ENCODE measurements at regions not wholly inside any gene's neighbourhood (a gene's known extent, or its start where the extent isn't known, plus 50 kb on each side); places are given as distances from the start of the nearest gene placed in this dataset.

DNA sequence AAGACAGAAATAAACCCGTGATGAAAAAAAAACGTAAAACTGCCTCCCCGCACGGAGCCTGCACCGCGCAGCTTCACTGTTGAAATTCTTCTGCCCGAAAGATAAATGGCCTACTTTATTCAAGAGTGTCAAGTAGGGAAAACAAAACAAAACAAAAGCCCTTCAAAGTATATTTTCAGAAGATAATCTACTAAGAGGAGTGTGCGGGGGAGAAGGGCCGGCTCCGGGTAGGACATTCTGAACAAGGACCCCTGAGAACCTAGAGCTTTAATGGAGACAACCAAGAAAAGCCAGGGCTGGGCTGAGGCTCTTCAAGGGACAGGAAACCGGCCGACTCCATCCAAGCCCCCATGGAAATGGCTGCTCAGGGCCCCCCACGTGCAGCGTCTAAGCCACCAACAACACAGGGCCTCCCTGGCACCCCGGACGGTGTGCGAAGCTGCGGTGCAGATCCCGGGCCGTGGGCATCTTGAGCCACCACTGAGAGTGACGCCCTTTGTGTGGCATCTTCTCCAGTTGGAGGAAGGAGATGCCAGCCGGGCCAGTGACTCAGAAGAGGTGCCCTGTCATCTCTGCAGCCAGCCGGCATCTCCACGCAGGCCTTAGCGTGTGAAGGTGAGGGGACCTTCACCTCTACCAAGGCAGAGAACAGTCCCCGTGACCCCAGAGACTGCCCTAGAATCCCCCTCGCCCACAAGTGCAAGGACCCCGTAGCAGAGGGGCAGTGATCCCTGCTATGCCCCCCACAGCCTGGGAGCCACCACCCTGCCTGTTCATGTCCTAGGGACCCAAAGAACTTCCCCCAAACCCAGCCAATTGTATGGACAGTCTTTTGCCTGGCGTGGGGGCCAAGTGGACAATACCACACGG, 250.8 kb downstream of the C16orf95 start:
- Histone ChIP-seq H3K9me3 (ENCODE audit: control insufficient read depth, low read length) (no peaks in the 10 kb centered on the region), H3K4me3 (ENCODE audit: extremely low read depth, insufficient read depth, low read length, poor library complexity, severe bottlenecking) (no peak overlapping the region), H3K4me1 (ENCODE audit: control insufficient read depth, insufficient read depth, low read length, poor library complexity, severe bottlenecking) (peaks cover 22% of the 10 kb centered on the region), H3K27ac (ENCODE audit: low read depth, low read length, severe bottlenecking) (no peak overlapping the region), H3K36me3 (ENCODE audit: control insufficient read depth, insufficient read depth, low read length) (no peaks in the 10 kb centered on the region)
- WGBS, 2 experiments (ENCODE audit: insufficient coverage in 2 of 2): 91 to 93% methylated on average over 21 to 24 of the region's 30 CpGs

DNA sequence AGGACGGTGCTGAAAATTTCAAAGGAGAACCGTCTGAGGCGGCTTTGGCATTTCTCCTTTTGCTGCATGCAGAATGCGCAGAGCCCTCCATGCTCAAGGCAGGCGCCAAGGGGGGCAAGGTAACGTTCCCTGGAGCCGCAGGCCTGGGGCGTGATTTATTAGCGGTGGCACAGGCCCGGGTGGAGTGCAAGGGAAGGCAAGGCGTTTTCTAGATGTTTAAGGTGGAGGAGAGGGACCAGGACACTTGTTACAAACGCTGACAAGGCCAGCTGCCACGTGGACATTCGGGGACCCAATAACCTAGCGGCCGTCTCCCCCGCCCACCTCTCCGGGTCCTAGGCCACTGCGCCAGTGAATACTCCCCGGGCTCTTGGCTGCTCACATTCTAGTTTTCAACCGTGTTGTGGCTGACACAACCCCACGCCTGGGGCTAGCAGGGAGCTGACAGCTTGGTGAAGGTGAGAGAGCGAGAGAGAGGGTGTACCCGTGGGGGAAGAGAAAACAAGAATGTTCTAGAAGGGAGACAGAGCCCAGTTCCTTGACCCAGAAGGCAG, 250.1 kb downstream of the C16orf95 start:
- H3K4me1 ChIP-seq (ENCODE audit: control insufficient read depth, insufficient read depth, low read length, poor library complexity, severe bottlenecking): peaks cover 22% of the 10 kb centered on the region
- H3K27ac ChIP-seq (ENCODE audit: low read depth, low read length, severe bottlenecking): no peak overlapping the region
- no peak overlapping the region for H3K4me3 ChIP-seq (ENCODE audit: extremely low read depth, insufficient read depth, low read length, poor library complexity, severe bottlenecking)
- WGBS, 2 experiments (ENCODE audit: insufficient coverage in 2 of 2): 92 to 96% methylated on average over 22 to 24 of the region's 24 CpGs
- H3K36me3 ChIP-seq (ENCODE audit: control insufficient read depth, insufficient read depth, low read length): no peaks in the 10 kb centered on the region
- H3K9me3 ChIP-seq (ENCODE audit: control insufficient read depth, low read length): no peaks in the 10 kb centered on the region

DNA sequence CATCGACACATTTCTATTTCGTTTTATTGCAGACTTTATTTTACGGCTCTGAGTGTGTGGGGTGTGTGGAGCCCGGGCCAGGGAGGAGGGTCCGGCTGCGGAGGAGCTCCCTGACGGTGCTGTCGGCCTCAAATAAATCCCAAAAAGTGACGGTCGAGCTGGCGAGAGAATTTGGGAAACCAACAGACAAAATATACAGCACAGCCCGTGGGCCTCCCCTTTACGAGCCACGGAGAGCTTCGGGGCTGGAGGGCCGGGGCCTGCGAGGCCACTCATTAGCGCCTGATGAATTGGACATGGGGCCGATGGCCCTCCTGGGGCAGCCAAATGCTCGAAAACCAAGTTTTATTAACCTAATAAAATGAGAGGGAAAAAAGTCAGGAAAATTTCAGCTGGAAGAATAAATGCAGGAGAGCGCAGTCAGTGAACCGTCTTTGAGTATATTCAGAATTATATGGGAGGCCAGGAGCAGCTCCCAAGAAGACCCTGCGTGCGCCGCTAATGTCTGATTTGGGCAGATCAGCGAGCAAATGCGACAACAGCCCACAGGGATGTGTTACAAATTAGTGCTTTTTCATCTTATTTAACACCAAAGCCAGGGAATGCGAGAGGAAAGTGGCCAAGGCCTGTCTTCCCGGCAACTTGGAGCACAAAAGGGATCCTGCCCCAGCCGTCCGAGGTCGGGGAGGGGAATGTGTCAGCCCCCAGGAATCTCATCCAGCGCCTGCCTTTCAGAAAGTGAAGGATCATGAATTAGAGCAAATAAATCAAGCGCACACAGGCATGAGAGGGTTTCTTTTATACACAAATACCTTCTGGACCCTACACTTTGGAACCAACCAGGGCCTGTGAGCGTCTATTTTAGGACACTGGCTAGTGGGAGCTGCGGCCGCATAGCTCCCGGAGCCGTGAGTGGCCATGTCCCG, 249.1 kb downstream of the C16orf95 start:
- no peaks in the 10 kb centered on the region for H3K9me3 ChIP-seq (ENCODE audit: control insufficient read depth, low read length)
- H3K4me3 ChIP-seq (ENCODE audit: extremely low read depth, insufficient read depth, low read length, poor library complexity, severe bottlenecking): no peak overlapping the region
- WGBS, 2 experiments (ENCODE audit: insufficient coverage in 2 of 2): 84 to 88% methylated on average over 29 to 30 of the region's 40 CpGs
- H3K36me3 ChIP-seq (ENCODE audit: control insufficient read depth, insufficient read depth, low read length): no peaks in the 10 kb centered on the region
- H3K27ac ChIP-seq (ENCODE audit: low read depth, low read length, severe bottlenecking): no peak overlapping the region
- peaks cover 22% of the 10 kb centered on the region for H3K4me1 ChIP-seq (ENCODE audit: control insufficient read depth, insufficient read depth, low read length, poor library complexity, severe bottlenecking)

DNA sequence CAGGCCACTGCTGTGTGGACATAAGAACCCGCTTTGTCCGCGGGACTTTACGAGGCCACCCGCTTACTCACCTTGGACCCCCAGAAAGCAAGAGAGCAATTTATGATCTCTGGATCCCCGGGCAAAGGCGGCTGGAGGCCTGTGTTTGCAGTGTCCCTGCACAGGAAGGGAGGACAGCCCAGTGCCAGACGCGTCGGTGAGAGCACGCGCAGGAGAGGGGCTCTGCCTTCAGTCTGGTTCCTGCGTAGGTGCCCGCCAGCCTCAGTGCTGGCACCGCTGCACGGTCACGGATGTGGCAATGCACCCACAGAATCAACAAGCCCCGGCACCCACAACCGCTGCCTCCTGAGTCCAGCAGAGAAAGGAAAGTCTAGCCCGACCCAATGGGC, 248.4 kb downstream of the C16orf95 start:
- 92 to 99% methylated on average over 20 of the region's 20 CpGs for WGBS, 2 experiments (ENCODE audit: insufficient coverage in 2 of 2)
- no peak overlapping the region for H3K27ac ChIP-seq (ENCODE audit: low read depth, low read length, severe bottlenecking)
- peaks cover 22% of the 10 kb centered on the region for H3K4me1 ChIP-seq (ENCODE audit: control insufficient read depth, insufficient read depth, low read length, poor library complexity, severe bottlenecking)

DNA sequence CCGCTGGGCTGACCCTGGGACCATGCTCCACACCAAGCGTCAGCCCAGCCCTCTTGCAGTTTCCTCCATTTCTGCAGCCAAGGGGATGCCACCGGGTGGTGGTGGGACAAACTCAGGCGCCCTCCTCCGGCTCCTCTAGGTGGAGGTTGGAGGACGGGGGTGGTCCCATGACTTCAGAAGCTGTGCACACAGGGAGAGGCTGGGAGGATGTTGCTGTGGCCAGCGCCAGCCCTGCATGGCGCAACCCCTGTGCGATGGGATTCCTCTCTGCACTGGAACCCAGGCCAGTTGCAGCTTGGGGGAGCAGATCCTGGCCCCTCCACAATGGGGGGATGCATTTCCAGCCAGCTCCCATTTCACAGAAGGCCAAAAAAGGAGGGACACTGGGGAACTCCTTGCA, 246.5 kb downstream of the C16orf95 start:
- H3K4me3 ChIP-seq (ENCODE audit: extremely low read depth, insufficient read depth, low read length, poor library complexity, severe bottlenecking): no peak overlapping the region
- 95% methylated on average over 7 to 8 of the region's 9 CpGs for WGBS, 2 experiments (ENCODE audit: insufficient coverage in 2 of 2)
- H3K4me1 ChIP-seq (ENCODE audit: control insufficient read depth, insufficient read depth, low read length, poor library complexity, severe bottlenecking): peaks cover 13% of the 10 kb centered on the region
- no peaks in the 10 kb centered on the region for H3K36me3 ChIP-seq (ENCODE audit: control insufficient read depth, insufficient read depth, low read length)
- no peak overlapping the region for H3K27ac ChIP-seq (ENCODE audit: low read depth, low read length, severe bottlenecking)
- no peaks in the 10 kb centered on the region for H3K9me3 ChIP-seq (ENCODE audit: control insufficient read depth, low read length)

More for the DNA sequence above, 248.4 kb downstream of the C16orf95 start:
- H3K4me3 ChIP-seq (ENCODE audit: extremely low read depth, insufficient read depth, low read length, poor library complexity, severe bottlenecking): no peak overlapping the region
- no peaks in the 10 kb centered on the region for H3K9me3 ChIP-seq (ENCODE audit: control insufficient read depth, low read length)
- H3K36me3 ChIP-seq (ENCODE audit: control insufficient read depth, insufficient read depth, low read length): no peaks in the 10 kb centered on the region

DNA sequence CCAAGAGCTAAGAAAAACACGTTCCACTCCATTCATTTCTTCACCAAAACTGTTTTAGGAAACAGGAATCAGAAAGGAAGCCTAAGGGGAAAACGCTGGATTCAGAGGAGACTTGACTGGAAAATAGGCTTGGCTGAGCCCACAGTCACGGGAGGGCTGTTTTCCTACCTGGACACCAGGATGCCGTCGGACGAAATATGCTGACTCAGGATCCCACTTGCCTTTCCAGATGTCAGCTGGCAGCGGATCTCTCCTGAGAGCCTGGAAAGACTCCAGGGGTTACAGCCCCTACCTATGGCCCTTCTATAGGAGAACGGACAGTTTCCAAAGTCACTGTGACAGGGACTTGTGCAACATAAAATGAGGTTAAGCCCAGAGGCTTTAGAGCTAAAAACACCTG, 245.1 kb downstream of the C16orf95 start:
- 92 to 97% methylated on average over 7 to 8 of the region's 8 CpGs for WGBS, 2 experiments (ENCODE audit: insufficient coverage in 2 of 2)

DNA sequence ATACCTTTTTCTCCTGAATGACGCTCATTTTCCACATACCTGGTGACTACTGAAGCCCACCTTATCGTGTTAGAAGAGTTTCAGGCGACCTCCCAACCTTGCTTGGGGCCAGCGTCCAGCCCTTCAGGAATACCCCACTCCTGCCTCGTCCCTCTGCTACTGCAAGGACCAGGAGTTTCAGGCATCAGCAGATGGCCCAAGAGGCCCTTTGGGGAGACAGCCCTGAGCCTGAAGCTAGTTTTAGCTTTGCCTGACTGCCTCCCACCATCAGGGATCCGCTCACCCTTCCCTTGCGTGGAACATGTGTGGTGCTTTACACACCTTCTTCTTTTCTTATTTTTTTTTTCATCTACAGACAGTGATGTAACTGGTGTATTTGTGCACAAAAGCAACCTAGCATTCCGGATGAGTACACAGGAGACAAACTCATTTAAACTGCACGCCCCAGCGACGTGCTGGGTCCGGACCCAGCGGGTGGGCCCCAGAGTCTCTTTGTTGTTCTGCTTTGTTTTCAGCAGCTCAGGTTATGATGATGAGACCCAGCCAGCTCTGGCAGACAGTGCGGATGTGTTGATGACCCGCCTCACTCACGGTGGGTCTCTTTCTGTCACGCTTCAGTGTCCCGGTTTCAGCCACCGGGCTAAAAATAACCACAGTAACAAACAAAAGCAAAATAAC, 242.4 kb downstream of the C16orf95 start:
- Histone ChIP-seq H3K4me3 (ENCODE audit: extremely low read depth, insufficient read depth, low read length, poor library complexity, severe bottlenecking) (no peak overlapping the region), H3K9me3 (ENCODE audit: control insufficient read depth, low read length) (no peaks in the 10 kb centered on the region), H3K27ac (ENCODE audit: low read depth, low read length, severe bottlenecking) (no peak overlapping the region), H3K4me1 (ENCODE audit: control insufficient read depth, insufficient read depth, low read length, poor library complexity, severe bottlenecking) (no peaks in the 10 kb centered on the region), H3K36me3 (ENCODE audit: control insufficient read depth, insufficient read depth, low read length) (no peaks in the 10 kb centered on the region)
- WGBS, 2 experiments (ENCODE audit: insufficient coverage in 2 of 2): 83 to 88% methylated on average over 14 to 17 of the region's 19 CpGs

More for the DNA sequence above, 245.1 kb downstream of the C16orf95 start:
- Histone ChIP-seq H3K4me1 (ENCODE audit: control insufficient read depth, insufficient read depth, low read length, poor library complexity, severe bottlenecking) (peaks cover 10% of the 10 kb centered on the region), H3K27ac (ENCODE audit: low read depth, low read length, severe bottlenecking) (no peak overlapping the region), H3K4me3 (ENCODE audit: extremely low read depth, insufficient read depth, low read length, poor library complexity, severe bottlenecking) (no peak overlapping the region), H3K36me3 (ENCODE audit: control insufficient read depth, insufficient read depth, low read length) (no peaks in the 10 kb centered on the region), H3K9me3 (ENCODE audit: control insufficient read depth, low read length) (no peaks in the 10 kb centered on the region)

DNA sequence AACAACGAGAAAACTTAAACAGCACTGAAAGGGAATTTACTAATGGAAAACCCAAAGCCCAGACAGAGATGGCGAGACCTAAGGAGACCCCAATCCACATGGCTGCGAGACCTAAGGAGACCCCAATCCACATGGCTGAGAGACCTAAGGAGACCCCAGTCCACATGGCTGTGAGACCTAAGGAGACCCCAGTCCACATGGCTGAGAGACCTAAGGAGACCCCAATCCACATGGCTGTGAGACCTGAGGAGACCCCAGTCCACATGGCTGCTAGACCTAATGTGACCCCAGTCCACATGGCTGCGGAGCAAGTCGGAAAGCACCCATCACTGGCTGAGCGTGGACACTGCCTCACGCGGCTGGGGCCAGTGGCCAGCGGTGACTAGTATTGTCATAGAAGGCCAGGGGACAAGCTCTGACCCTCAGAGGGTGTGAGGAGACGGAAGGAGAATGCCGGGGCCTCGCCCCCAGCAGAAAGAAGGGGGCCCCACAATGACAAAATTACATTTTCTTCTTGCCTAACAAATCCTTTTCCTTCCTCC, 241.8 kb downstream of the C16orf95 start:
- WGBS, 2 experiments (ENCODE audit: insufficient coverage in 2 of 2): 81 to 89% methylated on average over 7 to 11 of the region's 12 CpGs
- peaks cover 3% of the 10 kb centered on the region for H3K9me3 ChIP-seq (ENCODE audit: control insufficient read depth, low read length)
- H3K4me3 ChIP-seq (ENCODE audit: extremely low read depth, insufficient read depth, low read length, poor library complexity, severe bottlenecking): no peak overlapping the region
- H3K36me3 ChIP-seq (ENCODE audit: control insufficient read depth, insufficient read depth, low read length): no peaks in the 10 kb centered on the region
- no peak overlapping the region for H3K27ac ChIP-seq (ENCODE audit: low read depth, low read length, severe bottlenecking)
- H3K4me1 ChIP-seq (ENCODE audit: control insufficient read depth, insufficient read depth, low read length, poor library complexity, severe bottlenecking): no peaks in the 10 kb centered on the region

DNA sequence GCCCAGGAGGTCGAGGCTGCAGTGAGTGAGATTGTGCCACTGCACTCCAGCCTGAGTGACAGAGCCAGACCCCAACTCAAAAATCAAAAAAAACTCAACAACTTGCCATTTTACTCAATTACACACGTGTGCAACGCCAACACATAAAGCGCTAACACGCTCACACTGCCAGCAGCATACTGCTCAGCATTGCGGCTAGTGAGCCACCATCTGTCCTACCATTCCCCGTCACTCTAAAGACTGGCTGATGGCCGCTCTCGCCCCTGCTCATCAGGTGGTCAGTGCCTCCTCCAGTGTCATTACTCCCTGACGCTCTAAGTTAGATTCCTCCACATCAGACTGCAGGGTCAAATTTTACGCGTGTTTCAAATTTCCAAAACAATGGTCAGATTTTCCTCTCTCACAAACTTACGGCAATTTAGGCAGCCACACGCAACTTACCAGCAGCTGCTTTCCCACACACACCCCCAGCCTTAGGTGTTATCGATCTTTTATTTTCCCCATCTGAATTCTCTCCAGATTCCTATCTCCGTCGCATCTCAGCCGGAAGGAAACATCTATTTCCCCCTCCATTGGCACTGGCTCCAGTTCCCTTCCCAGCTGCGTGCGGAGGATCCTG, 240.8 kb downstream of the C16orf95 start:
- no peaks in the 10 kb centered on the region for H3K4me1 ChIP-seq (ENCODE audit: control insufficient read depth, insufficient read depth, low read length, poor library complexity, severe bottlenecking)
- H3K4me3 ChIP-seq (ENCODE audit: extremely low read depth, insufficient read depth, low read length, poor library complexity, severe bottlenecking): no peak overlapping the region
- peaks cover 10% of the 10 kb centered on the region for H3K9me3 ChIP-seq (ENCODE audit: control insufficient read depth, low read length)
- no peaks in the 10 kb centered on the region for H3K36me3 ChIP-seq (ENCODE audit: control insufficient read depth, insufficient read depth, low read length)
- WGBS, 2 experiments (ENCODE audit: insufficient coverage in 2 of 2): 87 to 88% methylated on average over 19 to 20 of the region's 20 CpGs
- H3K27ac ChIP-seq (ENCODE audit: low read depth, low read length, severe bottlenecking): no peak overlapping the region
